ENCODE measurements at regions not wholly inside any gene's neighbourhood (a gene's known extent, or its start where the extent isn't known, plus 50 kb on each side); places are given as distances from the start of the nearest gene placed in this dataset.

DNA sequence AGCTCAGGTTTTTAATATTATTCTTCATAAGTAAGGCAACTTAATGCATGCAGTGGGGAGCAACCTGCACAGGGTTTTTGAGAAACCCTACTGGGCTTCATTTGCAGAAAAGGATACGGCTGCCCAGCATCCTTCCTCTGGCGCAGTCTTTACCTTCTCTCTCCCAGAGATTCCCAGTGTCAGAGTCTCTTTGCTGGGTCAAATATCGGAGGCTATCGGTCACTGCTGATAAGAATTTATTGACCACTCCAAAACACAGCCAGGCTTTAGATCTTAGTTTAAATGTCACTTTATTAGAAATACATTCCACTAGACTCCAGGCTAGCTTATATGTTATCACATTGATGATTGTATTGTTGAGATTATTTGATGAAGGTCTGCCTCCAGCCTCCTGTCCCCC lies 147.2 kb upstream of the CPSF6 start:
- no peak overlapping the region for H3K27ac ChIP-seq
- H3K4me3 ChIP-seq, result no peak overlapping the region
- intact Hi-C loops (cut with DNase I), result no loop called here
- H3K36me3 ChIP-seq, result no peaks in the 10 kb centered on the region
- TF ChIP-seq, protein P1, sequence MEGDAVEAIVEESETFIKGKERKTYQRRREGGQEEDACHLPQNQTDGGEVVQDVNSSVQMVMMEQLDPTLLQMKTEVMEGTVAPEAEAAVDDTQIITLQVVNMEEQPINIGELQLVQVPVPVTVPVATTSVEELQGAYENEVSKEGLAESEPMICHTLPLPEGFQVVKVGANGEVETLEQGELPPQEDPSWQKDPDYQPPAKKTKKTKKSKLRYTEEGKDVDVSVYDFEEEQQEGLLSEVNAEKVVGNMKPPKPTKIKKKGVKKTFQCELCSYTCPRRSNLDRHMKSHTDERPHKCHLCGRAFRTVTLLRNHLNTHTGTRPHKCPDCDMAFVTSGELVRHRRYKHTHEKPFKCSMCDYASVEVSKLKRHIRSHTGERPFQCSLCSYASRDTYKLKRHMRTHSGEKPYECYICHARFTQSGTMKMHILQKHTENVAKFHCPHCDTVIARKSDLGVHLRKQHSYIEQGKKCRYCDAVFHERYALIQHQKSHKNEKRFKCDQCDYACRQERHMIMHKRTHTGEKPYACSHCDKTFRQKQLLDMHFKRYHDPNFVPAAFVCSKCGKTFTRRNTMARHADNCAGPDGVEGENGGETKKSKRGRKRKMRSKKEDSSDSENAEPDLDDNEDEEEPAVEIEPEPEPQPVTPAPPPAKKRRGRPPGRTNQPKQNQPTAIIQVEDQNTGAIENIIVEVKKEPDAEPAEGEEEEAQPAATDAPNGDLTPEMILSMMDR (IDR thresholded peaks at IDR 0.05), result no peak
- no peaks in the 10 kb centered on the region for H3K4me1 ChIP-seq
- no peaks in the 10 kb centered on the region for H3K9me3 ChIP-seq
- H3K27me3 ChIP-seq, result no peaks in the 10 kb centered on the region
- no peak for DNase-seq (ENCODE audit: low spot score in 2 of 2)

- Histone ChIP-seq H3K9me3 (no peaks in the 10 kb centered on the region), H3K27ac (no peak overlapping the region), H3K27me3 (no peaks in the 10 kb centered on the region), H3K4me3 (no peak overlapping the region), H3K36me3 (no peaks in the 10 kb centered on the region), H3K4me1 (no peaks in the 10 kb centered on the region)
- intact Hi-C loops (cut with DNase I), result no loop called here
- TF ChIP-seq, protein P1 (IDR thresholded peaks at IDR 0.05), result no peak
- DNase-seq (ENCODE audit: low spot score in 2 of 2), result no peak
Observed at GRCh38 chr12:69094606-69095216, 144.7 kb upstream of the CPSF6 start.

GRCh38 chr12:69095765-69096477 lies 143.4 kb upstream of the CPSF6 start:
- H3K4me3 ChIP-seq, result no peak overlapping the region
- DNase-seq (ENCODE audit: low spot score in 2 of 2), result no peak
- no peaks in the 10 kb centered on the region for H3K36me3 ChIP-seq
- TF ChIP-seq, protein P1 (IDR thresholded peaks at IDR 0.05), result no peak
- intact Hi-C loops (cut with DNase I), result no loop called here
- H3K9me3 ChIP-seq, result no peaks in the 10 kb centered on the region
- no peaks in the 10 kb centered on the region for H3K27me3 ChIP-seq
- no peak overlapping the region for H3K27ac ChIP-seq
- no peaks in the 10 kb centered on the region for H3K4me1 ChIP-seq

GRCh38 chr12:69096669-69097335 lies 142.6 kb upstream of the CPSF6 start:
- Histone ChIP-seq H3K9me3 (no peaks in the 10 kb centered on the region), H3K36me3 (no peaks in the 10 kb centered on the region), H3K4me1 (no peaks in the 10 kb centered on the region), H3K27me3 (no peaks in the 10 kb centered on the region), H3K4me3 (no peak overlapping the region), H3K27ac (no peak overlapping the region)
- DNase-seq (ENCODE audit: low spot score in 2 of 2), result no peak
- TF ChIP-seq, protein P1 (IDR thresholded peaks at IDR 0.05), result no peak
- intact Hi-C loops (cut with DNase I), result no loop called here

DNA sequence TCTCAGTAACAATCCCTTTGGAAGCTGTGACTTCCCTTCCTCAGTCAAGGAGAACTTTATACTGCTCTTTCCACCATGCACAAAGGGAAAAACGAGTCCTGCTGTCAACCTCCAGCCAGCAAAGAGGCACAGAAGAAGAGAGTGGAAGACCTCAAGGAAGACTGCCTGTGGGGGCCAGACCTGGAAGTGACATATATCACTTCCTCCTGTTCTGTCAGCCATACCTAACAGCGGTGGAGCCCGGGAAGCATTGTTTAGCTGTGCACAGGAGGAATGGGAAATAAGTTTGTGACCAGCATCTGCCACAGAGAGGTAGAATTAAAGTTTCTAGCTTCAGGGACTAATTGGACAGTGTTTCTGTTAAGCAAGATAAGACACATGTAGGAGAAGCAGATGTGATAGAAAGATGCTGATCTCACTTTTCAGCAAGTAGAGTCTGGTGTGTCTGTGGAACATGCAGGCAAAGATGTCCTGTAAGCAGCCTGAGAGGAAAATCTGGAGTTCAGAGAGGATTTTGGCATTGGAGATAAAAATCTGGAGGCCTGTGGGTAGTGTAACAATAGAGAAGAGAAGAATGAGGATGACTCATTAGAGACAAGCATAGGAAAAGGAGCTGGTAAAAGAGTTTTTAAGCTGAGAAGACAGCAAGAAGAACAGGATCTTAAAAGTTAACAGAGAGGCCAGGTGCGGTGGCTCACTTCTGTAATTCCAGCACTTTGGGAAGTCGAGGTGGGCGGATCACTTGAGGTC lies 141.6 kb upstream of the CPSF6 start:
- intact Hi-C loops (cut with DNase I), result no loop called here
- H3K36me3 ChIP-seq, result no peaks in the 10 kb centered on the region
- H3K27me3 ChIP-seq, result no peaks in the 10 kb centered on the region
- H3K9me3 ChIP-seq, result no peaks in the 10 kb centered on the region
- no peaks in the 10 kb centered on the region for H3K4me1 ChIP-seq
- TF ChIP-seq, protein P1 (IDR thresholded peaks at IDR 0.05), result no peak
- no peak overlapping the region for H3K27ac ChIP-seq
- H3K4me3 ChIP-seq, result no peak overlapping the region
- no peak for DNase-seq (ENCODE audit: low spot score in 2 of 2)

Data from ascending aorta (tissue), 2 donors.